ENCODE measurements at regions not wholly inside any gene's neighbourhood (a gene's known extent, or its start where the extent isn't known, plus 50 kb on each side); places are given as distances from the start of the nearest gene placed in this dataset.

DNA sequence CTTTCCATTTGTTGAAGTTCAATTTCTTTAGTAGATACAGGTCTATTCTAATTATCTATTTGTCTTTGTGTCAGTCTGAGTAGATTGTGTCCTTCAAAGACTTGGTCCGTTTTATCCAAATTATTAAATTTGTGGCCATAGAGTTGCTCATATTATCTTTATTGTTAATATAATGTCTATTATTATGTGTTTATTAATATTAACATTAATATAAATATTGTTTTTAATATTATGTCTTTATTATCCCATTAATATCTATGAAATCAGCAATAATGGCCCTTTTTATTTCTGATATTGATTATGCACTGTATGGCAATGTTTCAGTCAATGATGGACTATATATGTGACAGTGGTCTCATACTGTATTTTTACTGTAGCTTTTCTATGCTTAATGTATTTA lies 2067.3 kb upstream of the AGA start:
- H3K9me2 ChIP-seq (replicated peaks; ENCODE audit: insufficient read depth, low read length), result no peaks in the 10 kb centered on the region
- H3K36me3 ChIP-seq (ENCODE audit: insufficient read depth, low read length), result no peaks in the 10 kb centered on the region
- H3K27me3 ChIP-seq (ENCODE audit: low read length), result no peaks in the 10 kb centered on the region
- H3K9ac ChIP-seq (ENCODE audit: low read length), result no peak overlapping the region
- H3K27ac ChIP-seq (ENCODE audit: low read length), result no peak overlapping the region
- no peaks in the 10 kb centered on the region for H3K4me1 ChIP-seq (ENCODE audit: low read length)
- DNase-seq, result no peak
- H4K20me1 ChIP-seq (ENCODE audit: insufficient read depth, low read depth, low read length), result no peaks in the 10 kb centered on the region
- no peaks in the 10 kb centered on the region for H3K9me3 ChIP-seq (ENCODE audit: low read length)
- H3K4me2 ChIP-seq (ENCODE audit: low read depth, low read length, poor library complexity, severe bottlenecking), result no peak overlapping the region
- H3K4me3 ChIP-seq (ENCODE audit: low read length), result no peak overlapping the region
- H2AFZ ChIP-seq (ENCODE audit: low read length), result no peak overlapping the region
- no peaks in the 10 kb centered on the region for H3K79me2 ChIP-seq (ENCODE audit: low read length)

DNA sequence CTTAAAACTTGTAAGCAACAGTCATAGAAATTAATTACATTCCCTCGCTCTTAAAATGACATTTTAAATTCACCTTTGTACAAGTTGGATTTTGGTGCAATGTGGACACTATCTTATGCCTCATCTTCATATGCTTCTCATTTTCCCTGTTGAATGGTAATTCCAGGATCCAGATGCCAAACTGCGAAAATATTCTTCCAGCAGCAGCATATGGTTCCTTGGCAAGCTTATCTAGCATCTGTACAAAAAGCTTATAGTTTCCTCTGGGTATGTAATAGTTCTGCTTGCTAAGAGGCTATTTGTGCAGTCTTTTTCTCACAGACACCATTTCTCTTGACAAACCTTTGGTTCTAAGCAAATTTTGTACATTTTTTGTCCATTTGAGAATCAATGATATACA lies 2079.7 kb upstream of the AGA start:
- no peaks in the 10 kb centered on the region for H3K9me3 ChIP-seq (ENCODE audit: low read length)
- no peak overlapping the region for H3K4me2 ChIP-seq (ENCODE audit: low read depth, low read length, poor library complexity, severe bottlenecking)
- H3K4me3 ChIP-seq (ENCODE audit: low read length), result no peak overlapping the region
- H3K36me3 ChIP-seq (ENCODE audit: insufficient read depth, low read length), result no peaks in the 10 kb centered on the region
- no peaks in the 10 kb centered on the region for H3K27me3 ChIP-seq (ENCODE audit: low read length)
- H3K9ac ChIP-seq (ENCODE audit: low read length), result no peak overlapping the region
- no peaks in the 10 kb centered on the region for H3K4me1 ChIP-seq (ENCODE audit: low read length)
- H2AFZ ChIP-seq (ENCODE audit: low read length), result no peak overlapping the region
- no peak for DNase-seq
- no peaks in the 10 kb centered on the region for H3K9me2 ChIP-seq (replicated peaks; ENCODE audit: insufficient read depth, low read length)
- H3K27ac ChIP-seq (ENCODE audit: low read length), result no peak overlapping the region
- no peaks in the 10 kb centered on the region for H3K79me2 ChIP-seq (ENCODE audit: low read length)
- no peaks in the 10 kb centered on the region for H4K20me1 ChIP-seq (ENCODE audit: insufficient read depth, low read depth, low read length)

DNA sequence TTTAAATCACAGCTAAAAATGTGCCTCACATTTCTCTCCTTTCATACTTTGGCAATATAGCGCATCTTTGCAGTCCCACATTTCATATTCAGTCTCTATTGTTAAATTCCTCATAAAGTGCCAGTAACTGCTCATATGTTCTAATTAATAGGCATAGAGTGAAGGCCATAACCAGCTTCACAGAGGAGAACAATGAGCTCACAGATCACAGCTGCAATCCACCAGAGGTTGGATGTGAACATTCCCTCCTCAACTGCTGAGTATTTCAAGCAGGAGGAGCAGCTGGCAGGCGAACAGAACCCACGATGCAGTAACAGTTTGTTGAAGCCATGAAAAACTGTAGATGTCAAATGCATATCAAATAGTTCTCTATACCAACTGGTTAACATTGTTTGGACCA lies 2088.7 kb upstream of the AGA start:
- no peak overlapping the region for H3K4me2 ChIP-seq (ENCODE audit: low read depth, low read length, poor library complexity, severe bottlenecking)
- no peak overlapping the region for H3K27ac ChIP-seq (ENCODE audit: low read length)
- no peaks in the 10 kb centered on the region for H3K36me3 ChIP-seq (ENCODE audit: insufficient read depth, low read length)

DNA sequence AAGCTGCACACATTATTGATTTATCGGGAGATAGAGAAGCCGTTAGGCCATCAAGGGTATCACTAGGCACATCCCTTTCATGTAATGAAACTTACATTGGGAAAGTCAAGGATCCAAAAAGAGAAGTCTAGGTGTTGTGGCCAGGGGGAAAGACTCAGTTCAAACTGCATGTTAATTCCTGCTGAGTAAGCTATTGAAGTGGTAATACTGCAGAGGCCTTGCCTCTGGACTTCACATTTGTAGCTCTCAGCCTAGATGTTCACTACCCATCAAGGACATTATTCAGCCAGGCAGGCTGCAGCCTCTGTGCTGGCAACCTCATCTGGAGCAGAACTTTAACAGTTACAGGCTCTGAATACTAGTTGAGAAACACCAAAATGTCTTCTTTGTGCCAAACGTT lies 2094.5 kb upstream of the AGA start:
- Histone ChIP-seq H3K9ac (ENCODE audit: low read length) (no peak overlapping the region), H3K27ac (ENCODE audit: low read length) (no peak overlapping the region), H3K9me3 (ENCODE audit: low read length) (no peaks in the 10 kb centered on the region), H3K36me3 (ENCODE audit: insufficient read depth, low read length) (no peaks in the 10 kb centered on the region), H3K4me2 (ENCODE audit: low read depth, low read length, poor library complexity, severe bottlenecking) (no peak overlapping the region), H3K27me3 (ENCODE audit: low read length) (no peaks in the 10 kb centered on the region), H4K20me1 (ENCODE audit: insufficient read depth, low read depth, low read length) (no peaks in the 10 kb centered on the region), H2AFZ (ENCODE audit: low read length) (no peak overlapping the region), H3K4me1 (ENCODE audit: low read length) (no peaks in the 10 kb centered on the region), H3K9me2 (replicated peaks; ENCODE audit: insufficient read depth, low read length) (no peaks in the 10 kb centered on the region), H3K4me3 (ENCODE audit: low read length) (no peak overlapping the region), H3K79me2 (ENCODE audit: low read length) (no peaks in the 10 kb centered on the region)
- DNase-seq, result no peak

More for the DNA sequence above, 2088.7 kb upstream of the AGA start:
- Histone ChIP-seq H2AFZ (ENCODE audit: low read length) (no peak overlapping the region), H3K4me3 (ENCODE audit: low read length) (no peak overlapping the region), H3K79me2 (ENCODE audit: low read length) (no peaks in the 10 kb centered on the region), H3K9me2 (replicated peaks; ENCODE audit: insufficient read depth, low read length) (no peaks in the 10 kb centered on the region), H3K27me3 (ENCODE audit: low read length) (no peaks in the 10 kb centered on the region), H3K9ac (ENCODE audit: low read length) (no peak overlapping the region), H3K4me1 (ENCODE audit: low read length) (no peaks in the 10 kb centered on the region), H3K9me3 (ENCODE audit: low read length) (no peaks in the 10 kb centered on the region), H4K20me1 (ENCODE audit: insufficient read depth, low read depth, low read length) (no peaks in the 10 kb centered on the region)
- no peak for DNase-seq

GRCh38 chr4:179539641-179540040 lies 2097.4 kb upstream of the AGA start:
- no peak overlapping the region for H3K4me2 ChIP-seq (ENCODE audit: low read depth, low read length, poor library complexity, severe bottlenecking)
- H3K4me1 ChIP-seq (ENCODE audit: low read length), result no peaks in the 10 kb centered on the region
- H2AFZ ChIP-seq (ENCODE audit: low read length), result no peak overlapping the region
- H3K9me3 ChIP-seq (ENCODE audit: low read length), result no peaks in the 10 kb centered on the region
- no peaks in the 10 kb centered on the region for H3K79me2 ChIP-seq (ENCODE audit: low read length)
- H3K9me2 ChIP-seq (replicated peaks; ENCODE audit: insufficient read depth, low read length), result no peaks in the 10 kb centered on the region
- no peak overlapping the region for H3K27ac ChIP-seq (ENCODE audit: low read length)
- no peak overlapping the region for H3K9ac ChIP-seq (ENCODE audit: low read length)
- H4K20me1 ChIP-seq (ENCODE audit: insufficient read depth, low read depth, low read length), result no peaks in the 10 kb centered on the region
- H3K36me3 ChIP-seq (ENCODE audit: insufficient read depth, low read length), result no peaks in the 10 kb centered on the region
- no peak overlapping the region for H3K4me3 ChIP-seq (ENCODE audit: low read length)
- no peaks in the 10 kb centered on the region for H3K27me3 ChIP-seq (ENCODE audit: low read length)
- DNase-seq, result no peak

DNA sequence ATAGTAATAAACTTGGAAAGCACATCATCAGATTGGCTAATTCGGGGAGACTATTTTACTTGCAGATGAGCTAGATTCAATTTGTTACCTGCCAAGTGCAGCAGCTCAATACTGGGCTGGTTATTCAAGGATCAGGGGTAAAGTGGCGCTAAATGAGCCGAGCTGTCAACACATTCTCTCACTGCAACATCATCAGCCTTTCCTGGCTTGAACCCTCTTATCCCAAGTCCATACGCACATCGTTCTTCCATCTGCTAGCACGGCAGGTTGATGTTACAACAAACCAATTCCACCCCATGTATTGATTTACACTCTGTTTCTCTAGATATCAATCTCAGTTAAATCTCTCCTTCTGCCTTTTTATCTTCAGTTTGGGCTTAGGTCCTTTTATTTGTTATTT lies 2101.5 kb upstream of the AGA start:
- no peak for DNase-seq
- Histone ChIP-seq H3K4me3 (ENCODE audit: low read length) (no peak overlapping the region), H3K9me3 (ENCODE audit: low read length) (no peaks in the 10 kb centered on the region), H3K9ac (ENCODE audit: low read length) (no peak overlapping the region), H4K20me1 (ENCODE audit: insufficient read depth, low read depth, low read length) (no peaks in the 10 kb centered on the region), H3K27me3 (ENCODE audit: low read length) (no peaks in the 10 kb centered on the region), H3K4me2 (ENCODE audit: low read depth, low read length, poor library complexity, severe bottlenecking) (no peak overlapping the region), H3K4me1 (ENCODE audit: low read length) (no peaks in the 10 kb centered on the region), H3K9me2 (replicated peaks; ENCODE audit: insufficient read depth, low read length) (no peaks in the 10 kb centered on the region), H3K27ac (ENCODE audit: low read length) (no peak overlapping the region), H2AFZ (ENCODE audit: low read length) (no peak overlapping the region), H3K36me3 (ENCODE audit: insufficient read depth, low read length) (no peaks in the 10 kb centered on the region), H3K79me2 (ENCODE audit: low read length) (no peaks in the 10 kb centered on the region)

- Histone ChIP-seq H3K27ac (ENCODE audit: low read length) (no peak overlapping the region), H3K36me3 (ENCODE audit: insufficient read depth, low read length) (no peaks in the 10 kb centered on the region), H3K9ac (ENCODE audit: low read length) (no peak overlapping the region), H3K9me2 (replicated peaks; ENCODE audit: insufficient read depth, low read length) (no peaks in the 10 kb centered on the region), H3K79me2 (ENCODE audit: low read length) (no peaks in the 10 kb centered on the region), H3K4me2 (ENCODE audit: low read depth, low read length, poor library complexity, severe bottlenecking) (no peak overlapping the region), H3K27me3 (ENCODE audit: low read length) (no peaks in the 10 kb centered on the region), H3K9me3 (ENCODE audit: low read length) (no peaks in the 10 kb centered on the region), H4K20me1 (ENCODE audit: insufficient read depth, low read depth, low read length) (no peaks in the 10 kb centered on the region), H2AFZ (ENCODE audit: low read length) (no peak overlapping the region), H3K4me3 (ENCODE audit: low read length) (no peak overlapping the region), H3K4me1 (ENCODE audit: low read length) (no peaks in the 10 kb centered on the region)
- no peak for DNase-seq
These were observed 2102.3 kb upstream of the AGA start for GRCh38 chr4:179544496-179544895.

DNA sequence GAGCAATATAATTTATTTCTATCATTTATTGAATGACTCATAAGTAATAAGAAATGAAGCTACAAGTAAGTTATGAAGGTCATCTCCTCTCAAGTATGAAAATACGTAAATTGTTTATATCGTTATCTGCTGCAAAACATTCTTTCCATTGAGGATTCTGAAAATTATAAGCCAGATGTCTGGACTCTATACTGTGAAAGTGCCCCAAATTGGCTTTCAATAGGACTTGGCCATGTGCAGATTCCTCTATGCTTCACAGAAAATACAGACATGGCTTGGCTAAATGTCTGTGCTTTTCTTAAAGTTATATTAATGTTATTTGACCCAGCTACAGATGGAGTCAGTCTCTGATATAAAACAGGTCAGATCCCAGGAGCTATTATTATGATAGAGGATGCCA lies 2109.9 kb upstream of the AGA start:
- Histone ChIP-seq H3K27me3 (ENCODE audit: low read length) (no peaks in the 10 kb centered on the region), H2AFZ (ENCODE audit: low read length) (no peak overlapping the region), H3K27ac (ENCODE audit: low read length) (no peak overlapping the region), H3K9me3 (ENCODE audit: low read length) (no peaks in the 10 kb centered on the region), H3K4me3 (ENCODE audit: low read length) (no peak overlapping the region), H3K79me2 (ENCODE audit: low read length) (no peaks in the 10 kb centered on the region), H3K36me3 (ENCODE audit: insufficient read depth, low read length) (no peaks in the 10 kb centered on the region), H4K20me1 (ENCODE audit: insufficient read depth, low read depth, low read length) (no peaks in the 10 kb centered on the region), H3K9ac (ENCODE audit: low read length) (no peak overlapping the region), H3K4me2 (ENCODE audit: low read depth, low read length, poor library complexity, severe bottlenecking) (no peak overlapping the region), H3K4me1 (ENCODE audit: low read length) (no peaks in the 10 kb centered on the region), H3K9me2 (replicated peaks; ENCODE audit: insufficient read depth, low read length) (no peaks in the 10 kb centered on the region)
- DNase-seq, result no peak

DNA sequence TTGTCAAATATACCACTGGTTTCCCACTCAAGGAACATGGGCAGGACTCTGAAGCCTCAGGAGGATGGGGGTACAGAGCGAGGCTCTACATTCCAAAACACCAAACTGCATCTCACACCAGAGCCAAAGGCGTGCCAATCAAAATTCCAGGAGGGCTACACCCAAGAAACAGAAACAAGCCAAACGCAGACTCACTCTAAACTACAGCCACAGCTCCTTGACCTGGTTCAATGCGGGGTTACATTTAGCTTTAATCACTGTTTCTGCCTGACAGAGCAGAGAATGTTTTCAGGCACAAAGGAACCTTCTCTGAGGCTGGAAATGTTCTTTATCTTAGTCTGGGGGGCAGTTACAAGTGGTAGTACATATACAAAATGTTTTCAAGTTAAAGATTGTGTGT lies 2121.5 kb upstream of the AGA start:
- Histone ChIP-seq H3K4me3 (ENCODE audit: low read length) (no peak overlapping the region), H3K9ac (ENCODE audit: low read length) (no peak overlapping the region), H3K36me3 (ENCODE audit: insufficient read depth, low read length) (no peaks in the 10 kb centered on the region), H3K9me3 (ENCODE audit: low read length) (no peaks in the 10 kb centered on the region), H3K9me2 (replicated peaks; ENCODE audit: insufficient read depth, low read length) (no peaks in the 10 kb centered on the region), H3K79me2 (ENCODE audit: low read length) (no peaks in the 10 kb centered on the region), H3K4me2 (ENCODE audit: low read depth, low read length, poor library complexity, severe bottlenecking) (no peak overlapping the region), H3K27me3 (ENCODE audit: low read length) (no peaks in the 10 kb centered on the region), H4K20me1 (ENCODE audit: insufficient read depth, low read depth, low read length) (no peaks in the 10 kb centered on the region), H3K27ac (ENCODE audit: low read length) (no peak overlapping the region), H3K4me1 (ENCODE audit: low read length) (no peaks in the 10 kb centered on the region), H2AFZ (ENCODE audit: low read length) (no peak overlapping the region)
- DNase-seq, result no peak
